ENCODE measurements at regions not wholly inside any gene's neighbourhood (a gene's known extent, or its start where the extent isn't known, plus 50 kb on each side); places are given as distances from the start of the nearest gene placed in this dataset.

DNA sequence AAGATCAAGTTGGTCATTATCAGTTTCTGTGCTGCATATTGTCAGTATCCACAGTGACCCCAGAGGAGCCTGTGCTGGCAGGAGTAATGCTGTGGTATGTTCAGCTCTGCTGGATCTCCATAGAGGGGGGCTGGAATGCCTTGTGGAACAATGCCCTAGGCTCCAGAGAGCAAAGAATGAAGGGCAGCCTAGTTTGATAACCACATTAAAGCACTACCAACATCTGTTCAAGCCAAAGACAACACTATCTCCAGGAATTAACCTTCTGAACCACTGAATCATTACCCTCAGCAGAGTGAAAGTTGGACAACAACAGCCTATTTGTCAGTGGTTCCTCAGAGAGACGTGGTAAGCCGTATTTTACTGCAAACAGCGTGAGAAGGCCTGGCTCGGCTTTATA, 192.3 kb upstream of the CXorf66 start:
- H3K9ac ChIP-seq (ENCODE audit: insufficient read depth in 1 of 2, low read length in 2 of 2), result no peak overlapping the region
- no peaks in the 10 kb centered on the region for H3K4me1 ChIP-seq (ENCODE audit: control insufficient read depth in 5 of 5, insufficient read depth in 5 of 5, low read length in 5 of 5)
- TF ChIP-seq CTCF (IDR thresholded peaks at IDR 0.05; ENCODE audit: control extremely low read depth, extremely low read depth), result no peak
- H3K27ac ChIP-seq (ENCODE audit: low read depth in 1 of 2, low read length in 1 of 2), result no peak overlapping the region
- no peaks in the 10 kb centered on the region for H3K36me3 ChIP-seq (ENCODE audit: control insufficient read depth in 4 of 4, insufficient read depth in 4 of 4, low read length in 4 of 4)
- DNase-seq, result no peak
- H3K4me3 ChIP-seq, result no peak overlapping the region
- H3K27me3 ChIP-seq (ENCODE audit: control insufficient read depth in 3 of 3, insufficient read depth in 3 of 3, low read length in 2 of 3), result peaks cover 0 to 4% (median 4%) of the 10 kb centered on the region in 3 donors
- peaks cover 0 to 6% (median 0%) of the 10 kb centered on the region in 4 donors for H3K9me3 ChIP-seq (ENCODE audit: control insufficient read depth in 4 of 4, insufficient read depth in 3 of 4, low read length in 3 of 4)
- WGBS, 2 donors, result 60 to 75% methylated on average over 4 of the region's 4 CpGs
- ATAC-seq (ENCODE audit: insufficient read depth, low FRiP score), result no peak

DNA sequence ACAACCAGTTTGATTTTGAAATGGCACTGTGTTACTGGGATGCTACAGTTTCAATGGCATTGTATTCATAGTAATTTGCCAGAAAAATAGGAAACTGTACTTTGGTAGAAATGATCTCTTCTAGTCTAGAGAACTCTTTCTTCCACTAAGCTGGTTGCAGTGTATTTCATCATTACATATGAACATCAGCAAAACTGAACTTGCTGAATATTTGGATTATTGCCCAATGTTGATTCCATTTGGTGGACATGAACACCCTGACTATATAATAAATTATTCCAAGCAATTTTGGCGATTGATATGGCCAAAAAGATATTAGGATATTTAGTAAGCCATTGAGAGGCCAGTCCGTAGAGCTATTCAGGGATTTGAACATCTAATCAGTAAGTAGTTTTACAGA, 191.8 kb upstream of the CXorf66 start:
- no peak for DNase-seq
- Histone ChIP-seq H3K4me1 (ENCODE audit: control insufficient read depth in 5 of 5, insufficient read depth in 5 of 5, low read length in 5 of 5) (no peaks in the 10 kb centered on the region), H3K9ac (ENCODE audit: insufficient read depth in 1 of 2, low read length in 2 of 2) (no peak overlapping the region), H3K9me3 (ENCODE audit: control insufficient read depth in 4 of 4, insufficient read depth in 3 of 4, low read length in 3 of 4) (peaks cover 0 to 6% (median 0%) of the 10 kb centered on the region in 4 donors), H3K36me3 (ENCODE audit: control insufficient read depth in 4 of 4, insufficient read depth in 4 of 4, low read length in 4 of 4) (no peaks in the 10 kb centered on the region), H3K4me3 (no peak overlapping the region), H3K27ac (ENCODE audit: low read depth in 1 of 2, low read length in 1 of 2) (no peak overlapping the region), H3K27me3 (ENCODE audit: control insufficient read depth in 3 of 3, insufficient read depth in 3 of 3, low read length in 2 of 3) (peaks cover 0 to 4% (median 1%) of the 10 kb centered on the region in 3 donors)
- no peak for TF ChIP-seq CTCF (IDR thresholded peaks at IDR 0.05; ENCODE audit: control extremely low read depth, extremely low read depth)
- no peak for ATAC-seq (ENCODE audit: insufficient read depth, low FRiP score)
- WGBS, 2 donors, result 65 to 67% methylated on average over 2 of the region's 2 CpGs

DNA sequence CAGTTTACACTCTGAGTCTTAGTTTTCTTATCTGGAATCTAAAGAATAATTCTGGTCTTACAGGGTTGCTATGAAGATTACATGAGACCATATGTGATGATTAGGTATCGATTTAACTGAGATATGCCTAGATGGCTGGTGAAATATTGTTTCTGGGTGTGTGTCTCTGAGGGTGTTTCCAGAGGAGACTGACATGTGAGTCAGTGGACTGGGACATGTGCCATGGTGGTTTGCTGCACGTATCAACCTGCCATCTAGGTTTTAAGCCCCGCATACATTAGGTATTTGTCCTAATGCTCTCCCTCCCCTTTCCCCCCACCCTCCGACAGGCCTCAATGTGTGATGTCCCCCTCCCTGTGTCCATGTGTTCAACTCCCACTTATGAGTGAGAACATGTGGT, 186.0 kb upstream of the CXorf66 start:
- Histone ChIP-seq H3K27me3 (ENCODE audit: control insufficient read depth in 3 of 3, insufficient read depth in 3 of 3, low read length in 2 of 3) (no peaks in the 10 kb centered on the region), H3K9me3 (ENCODE audit: control insufficient read depth in 4 of 4, insufficient read depth in 3 of 4, low read length in 3 of 4) (peaks cover 0 to 8% (median 0%) of the 10 kb centered on the region in 4 donors), H3K4me1 (ENCODE audit: control insufficient read depth in 5 of 5, insufficient read depth in 5 of 5, low read length in 5 of 5) (no peaks in the 10 kb centered on the region), H3K27ac (ENCODE audit: low read depth in 1 of 2, low read length in 1 of 2) (no peak overlapping the region), H3K9ac (ENCODE audit: insufficient read depth in 1 of 2, low read length in 2 of 2) (no peak overlapping the region), H3K4me3 (no peak overlapping the region), H3K36me3 (ENCODE audit: control insufficient read depth in 4 of 4, insufficient read depth in 4 of 4, low read length in 4 of 4) (no peaks in the 10 kb centered on the region)
- WGBS, 2 donors, result 82 to 100% methylated on average over 4 of the region's 4 CpGs
- no peak for TF ChIP-seq CTCF (IDR thresholded peaks at IDR 0.05; ENCODE audit: control extremely low read depth, extremely low read depth)
- DNase-seq, result no peak
- no peak for ATAC-seq (ENCODE audit: insufficient read depth, low FRiP score)

DNA sequence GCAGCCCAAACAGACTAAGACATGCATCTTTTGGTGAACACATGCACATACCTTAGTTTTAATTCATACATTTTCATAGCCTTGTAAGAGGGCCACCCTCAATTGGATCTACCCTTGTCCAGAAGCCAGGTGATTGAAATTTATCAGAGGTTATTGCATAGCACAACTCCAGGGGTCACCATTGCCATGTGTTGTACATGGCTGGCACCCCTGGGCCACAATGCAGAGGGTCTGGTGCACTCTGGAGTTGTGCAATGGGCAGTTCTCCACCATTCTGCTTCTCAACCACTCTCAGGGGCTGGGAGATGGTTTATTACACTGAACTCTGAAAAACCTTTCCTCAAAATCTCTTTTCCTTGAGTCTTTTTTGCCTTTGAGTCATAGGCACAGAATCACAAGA, 184.4 kb upstream of the CXorf66 start:
- no peak for TF ChIP-seq CTCF (IDR thresholded peaks at IDR 0.05; ENCODE audit: control extremely low read depth, extremely low read depth)
- DNase-seq, result no peak
- ATAC-seq (ENCODE audit: insufficient read depth, low FRiP score), result no peak
- Histone ChIP-seq H3K4me3 (no peak overlapping the region), H3K4me1 (ENCODE audit: control insufficient read depth in 5 of 5, insufficient read depth in 5 of 5, low read length in 5 of 5) (no peaks in the 10 kb centered on the region), H3K27me3 (ENCODE audit: control insufficient read depth in 3 of 3, insufficient read depth in 3 of 3, low read length in 2 of 3) (peaks cover 0 to 6% (median 0%) of the 10 kb centered on the region in 3 donors), H3K9ac (ENCODE audit: insufficient read depth in 1 of 2, low read length in 2 of 2) (no peak overlapping the region), H3K9me3 (ENCODE audit: control insufficient read depth in 4 of 4, insufficient read depth in 3 of 4, low read length in 3 of 4) (peaks cover 0 to 2% (median 0%) of the 10 kb centered on the region in 4 donors), H3K27ac (ENCODE audit: low read depth in 1 of 2, low read length in 1 of 2) (no peak overlapping the region), H3K36me3 (ENCODE audit: control insufficient read depth in 4 of 4, insufficient read depth in 4 of 4, low read length in 4 of 4) (no peaks in the 10 kb centered on the region)
